Breast epithelium (tissue), 4 donors: ENCODE measurements at regions not wholly inside any gene's neighbourhood (a gene's known extent, or its start where the extent isn't known, plus 50 kb on each side); places are given as distances from the start of the nearest gene placed in this dataset.

ENCODE experiments used
- DNase-seq, 2 donors: peaks; one replicate each; pipeline ENCODE4 v3.0.0-alpha.2; 2019; ENCODE audit warnings: low spot score in 2 of 2
- H3K27ac ChIP-seq, 2 donors: fragments of 200-600 bp; sonication (generic) in 1 of 2; one replicate each; pipeline ENCODE4 v1.5.1; 2016 to 2019; ENCODE audit warnings: mild to moderate bottlenecking in 1 of 2
- H3K27me3 ChIP-seq, 2 donors: fragments of 200-600 bp; sonication (generic) in 1 of 2; one replicate each; pipeline versions ENCODE4 v1.5.1 to v1.6.0; 2017 to 2019; ENCODE audit warnings: control low read depth in 1 of 2, mild to moderate bottlenecking in 1 of 2
- H3K36me3 ChIP-seq: fragments of 200-600 bp; one replicate; pipeline ENCODE4 v1.5.1; 2019
- H3K4me1 ChIP-seq, 2 donors: fragments of 200-600 bp; sonication (generic); one replicate each; pipeline ENCODE4 v1.5.1; 2016 to 2019; ENCODE audit warnings: control low read depth in 1 of 2
- H3K4me3 ChIP-seq, 3 donors: fragments of 200-600 bp; sonication (generic); 1 replicate in 2 of 3; 2 replicates in 1 of 3; pipeline ENCODE4 v1.5.1; 2016 to 2019; ENCODE audit warnings: mild to moderate bottlenecking in 3 of 3, moderate library complexity in 2 of 3
- H3K9me3 ChIP-seq, 2 donors: fragments of 200-600 bp; sonication (generic) in 1 of 2; one replicate each; pipeline ENCODE4 v1.5.1; 2016 to 2019; ENCODE audit warnings: control low read depth in 1 of 2
- CTCF ChIP-seq, 3 donors: fragments of 450-650 bp; IDR thresholded peaks; one replicate each; pipeline ENCODE4 v1.5.1; 2016 to 2017; ENCODE audit warnings: antibody characterized with exemption in 3 of 3, mild to moderate bottlenecking in 3 of 3, moderate library complexity in 3 of 3
- POLR2A ChIP-seq: fragments of 450-650 bp; IDR thresholded peaks from one replicate; pipeline ENCODE4 v1.6.1; 2016; ENCODE audit warnings: antibody characterized with exemption, mild to moderate bottlenecking, moderate library complexity
- POLR2AphosphoS5 ChIP-seq, 3 donors: sonication (generic); formaldehyde crosslinking; IDR thresholded peaks; one replicate each; pipeline ENCODE4 v1.6.1; 2017; ENCODE audit warnings: antibody characterized with exemption in 3 of 3
- intact Hi-C: fragments of 100-400 bp; cut with DNase I; formaldehyde crosslinking; loops from one replicate; pipeline ENCODE4 v1.15.1; 2023; ENCODE audit warnings: low total_unique reads

GRCh38 chr19:32255536-32256295, 89.7 kb upstream of the ZNF507 start:
- no peaks in the 10 kb centered on the region for H3K36me3 ChIP-seq
- no peaks in the 10 kb centered on the region for H3K4me1 ChIP-seq
- TF ChIP-seq CTCF (IDR thresholded peaks at IDR 0.05) = no peak
- TF ChIP-seq POLR2AphosphoS5 (IDR thresholded peaks at IDR 0.05) = no peak
- TF ChIP-seq POLR2A = no peak
- H3K9me3 ChIP-seq = no peaks in the 10 kb centered on the region
- intact Hi-C loops = no loop called here
- peaks cover 0 to 10% of the 10 kb centered on the region in 2 donors for H3K27me3 ChIP-seq
- DNase-seq = no peak
- H3K27ac ChIP-seq = no peak overlapping the region
- H3K4me3 ChIP-seq = no peak overlapping the region

GRCh38 chr19:32256341-32256975, 89.0 kb upstream of the ZNF507 start:
- Histone ChIP-seq H3K27ac (no peak overlapping the region), H3K4me3 (no peak overlapping the region), H3K9me3 (no peaks in the 10 kb centered on the region), H3K36me3 (no peaks in the 10 kb centered on the region), H3K27me3 (peaks cover 0 to 10% of the 10 kb centered on the region in 2 donors), H3K4me1 (no peaks in the 10 kb centered on the region)
- DNase-seq = no peak
- intact Hi-C loops = no loop called here
- TF ChIP-seq POLR2AphosphoS5 (IDR thresholded peaks at IDR 0.05) = no peak

GRCh38 chr19:32257326-32258073, 87.9 kb upstream of the ZNF507 start:
- DNase-seq = no peak
- peaks cover 0 to 10% of the 10 kb centered on the region in 2 donors for H3K27me3 ChIP-seq
- H3K4me3 ChIP-seq = no peak overlapping the region
- no peak overlapping the region for H3K27ac ChIP-seq
- H3K36me3 ChIP-seq = no peaks in the 10 kb centered on the region
- TF ChIP-seq POLR2AphosphoS5 (IDR thresholded peaks at IDR 0.05) = no peak
- no peak for TF ChIP-seq CTCF (IDR thresholded peaks at IDR 0.05)
- no peak for TF ChIP-seq POLR2A
- intact Hi-C loops = no loop called here
- no peaks in the 10 kb centered on the region for H3K9me3 ChIP-seq
- H3K4me1 ChIP-seq = no peaks in the 10 kb centered on the region

GRCh38 chr19:32258167-32258566, 87.2 kb upstream of the ZNF507 start:
- no peaks in the 10 kb centered on the region for H3K36me3 ChIP-seq
- no peak for DNase-seq
- no peak for TF ChIP-seq POLR2A
- TF ChIP-seq POLR2AphosphoS5 (IDR thresholded peaks at IDR 0.05) = no peak
- TF ChIP-seq CTCF (IDR thresholded peaks at IDR 0.05) = no peak
- intact Hi-C loops = no loop called here
- no peak overlapping the region for H3K27ac ChIP-seq
- H3K4me1 ChIP-seq = no peaks in the 10 kb centered on the region
- H3K9me3 ChIP-seq = no peaks in the 10 kb centered on the region
- no peak overlapping the region for H3K4me3 ChIP-seq
- H3K27me3 ChIP-seq = peaks cover 0 to 10% of the 10 kb centered on the region in 2 donors

- no peaks in the 10 kb centered on the region for H3K27me3 ChIP-seq
- no peak for TF ChIP-seq POLR2AphosphoS5 (IDR thresholded peaks at IDR 0.05)
- no peak for TF ChIP-seq POLR2A
- TF ChIP-seq CTCF (IDR thresholded peaks at IDR 0.05) = no peak
- H3K9me3 ChIP-seq = no peaks in the 10 kb centered on the region
- H3K4me1 ChIP-seq = no peaks in the 10 kb centered on the region
- intact Hi-C loops = no loop called here
- DNase-seq = no peak
- no peaks in the 10 kb centered on the region for H3K36me3 ChIP-seq
- H3K27ac ChIP-seq = no peak overlapping the region
- no peak overlapping the region for H3K4me3 ChIP-seq
These were observed 80.8 kb upstream of the ZNF507 start for GRCh38 chr19:32264568-32264967.
